ENCODE measurements at regions not wholly inside any gene's neighbourhood (a gene's known extent, or its start where the extent isn't known, plus 50 kb on each side); places are given as distances from the start of the nearest gene placed in this dataset.
"Not testable (repeated sequence)": the region's sequence is repeated elsewhere in the genome, so short reads cannot be mapped to it uniquely, and the experiment has no call there.

GRCh38 chr14:105699706-105700105, 173.3 kb downstream of the TMEM121 start:
- not testable (repeated sequence) for DNase-seq

GRCh38 chr14:105700146-105700545, 173.8 kb downstream of the TMEM121 start:
- not testable (repeated sequence) for DNase-seq

DNA sequence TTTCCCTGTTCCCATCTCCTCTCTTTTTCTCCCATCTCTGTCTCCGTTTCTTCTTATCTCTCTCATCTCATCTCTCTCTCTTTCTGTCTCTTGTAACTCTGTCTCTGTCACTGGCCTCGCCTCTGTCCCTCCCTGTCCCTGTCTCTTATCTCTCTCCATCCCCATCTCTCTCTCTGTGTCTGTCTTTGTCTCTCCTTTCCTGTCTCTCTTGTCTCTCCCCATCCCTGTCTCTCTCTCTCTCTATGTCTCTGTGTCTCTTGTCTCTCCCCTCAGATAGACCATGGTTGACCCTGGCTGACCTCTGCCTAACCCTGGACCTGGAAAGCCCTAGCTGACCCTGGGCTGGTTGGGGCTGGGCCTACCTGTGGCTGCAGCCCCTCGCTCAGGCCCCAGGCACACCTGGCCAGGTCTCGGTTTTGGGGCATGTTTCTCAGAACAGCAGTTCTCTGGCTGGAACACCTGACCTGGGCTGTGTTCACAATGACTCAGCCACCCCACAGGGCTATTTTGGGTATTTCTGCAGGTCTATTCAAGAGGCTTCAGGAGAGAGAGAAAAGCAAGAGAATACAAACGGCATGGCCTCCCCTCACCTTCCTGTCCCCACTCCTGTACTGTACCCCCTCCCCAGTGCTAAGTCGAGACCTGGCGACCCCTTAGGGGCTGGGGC, 174.4 kb downstream of the TMEM121 start:
- DNase-seq = no peak

- DNase-seq = no peak
These were observed 175.3 kb downstream of the TMEM121 start for GRCh38 chr14:105701456-105702274.

DNA sequence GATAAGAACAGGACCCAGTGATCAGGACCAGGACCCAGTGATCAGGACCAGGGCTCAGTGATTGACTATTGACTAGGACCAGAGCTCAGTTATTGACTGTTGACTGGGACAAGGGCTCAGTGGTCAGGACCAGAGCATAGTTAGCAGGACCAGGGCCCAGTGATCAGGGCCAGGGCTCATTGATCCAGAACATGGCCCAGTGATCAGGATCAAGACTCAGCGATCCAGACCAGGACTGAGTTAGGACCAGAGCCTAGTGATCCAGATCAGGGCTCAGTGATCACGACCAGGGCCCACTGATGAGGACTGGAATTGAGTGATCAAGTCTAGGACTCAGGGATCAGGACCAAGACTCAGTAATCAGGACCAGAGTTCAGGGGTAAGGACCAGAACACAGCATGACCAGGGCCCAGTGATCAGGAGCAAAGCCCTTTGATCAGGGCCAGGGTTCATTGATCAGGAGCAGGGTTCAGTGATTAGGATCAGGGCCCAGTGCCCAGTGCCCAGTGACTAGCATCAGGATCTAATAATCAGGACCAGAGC, 176.0 kb downstream of the TMEM121 start:
- DNase-seq = no peak

DNA sequence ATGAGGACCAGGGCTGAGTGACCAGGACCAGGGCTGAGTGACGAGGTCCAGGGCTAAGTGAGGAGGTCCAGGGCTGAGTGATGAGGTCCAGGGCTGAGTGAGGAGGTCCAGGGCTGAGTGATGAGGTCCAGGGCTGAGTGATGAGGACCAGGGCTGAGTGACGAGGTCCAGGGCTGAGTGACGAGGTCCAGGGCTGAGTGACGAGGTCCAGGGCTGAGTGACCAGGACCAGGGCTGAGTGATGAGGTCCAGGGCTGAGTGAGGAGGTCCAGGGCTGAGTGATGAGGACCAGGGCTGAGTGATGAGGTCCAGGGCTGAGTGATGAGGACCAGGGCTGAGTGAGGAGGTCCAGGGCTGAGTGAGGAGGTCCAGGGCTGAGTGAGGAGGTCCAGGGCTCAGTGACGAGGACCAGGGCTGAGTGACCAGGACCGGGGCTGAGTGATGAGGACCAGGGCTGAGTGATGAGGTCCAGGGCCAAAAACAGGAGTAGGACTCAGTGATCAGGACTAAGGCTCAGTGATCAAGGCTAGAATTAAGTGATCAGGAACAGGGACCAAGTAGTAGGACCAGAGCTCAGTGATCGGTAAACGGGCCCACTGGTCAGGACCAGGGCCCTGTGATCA, 176.8 kb downstream of the TMEM121 start:
- DNase-seq = not testable (repeated sequence)

DNA sequence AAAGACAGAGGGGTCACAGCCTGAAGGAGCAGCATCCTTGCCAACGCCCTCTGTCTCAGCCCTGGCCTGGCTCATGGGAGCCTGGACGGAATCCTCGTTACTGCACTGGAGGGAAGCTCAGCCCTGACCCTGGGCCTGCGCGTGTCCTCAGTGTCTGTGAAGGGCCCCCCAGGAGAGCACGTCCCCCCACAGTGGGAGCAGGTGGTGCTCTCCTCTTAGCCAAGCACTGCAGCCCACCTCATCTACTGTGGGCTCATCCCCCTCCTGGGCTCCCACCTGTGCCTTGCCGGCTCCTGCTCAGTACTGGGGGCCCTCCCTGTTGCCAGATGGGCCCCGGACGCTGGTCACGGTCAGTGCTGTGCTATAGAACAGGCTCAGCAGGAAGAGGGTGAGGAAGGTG, 177.7 kb downstream of the TMEM121 start:
- DNase-seq = not testable (repeated sequence)

- DNase-seq = not testable (repeated sequence)
These were observed 178.1 kb downstream of the TMEM121 start for GRCh38 chr14:105704492-105704891.

GRCh38 chr14:105705512-105705861, 179.1 kb downstream of the TMEM121 start:
- DNase-seq = not testable (repeated sequence)

DNA sequence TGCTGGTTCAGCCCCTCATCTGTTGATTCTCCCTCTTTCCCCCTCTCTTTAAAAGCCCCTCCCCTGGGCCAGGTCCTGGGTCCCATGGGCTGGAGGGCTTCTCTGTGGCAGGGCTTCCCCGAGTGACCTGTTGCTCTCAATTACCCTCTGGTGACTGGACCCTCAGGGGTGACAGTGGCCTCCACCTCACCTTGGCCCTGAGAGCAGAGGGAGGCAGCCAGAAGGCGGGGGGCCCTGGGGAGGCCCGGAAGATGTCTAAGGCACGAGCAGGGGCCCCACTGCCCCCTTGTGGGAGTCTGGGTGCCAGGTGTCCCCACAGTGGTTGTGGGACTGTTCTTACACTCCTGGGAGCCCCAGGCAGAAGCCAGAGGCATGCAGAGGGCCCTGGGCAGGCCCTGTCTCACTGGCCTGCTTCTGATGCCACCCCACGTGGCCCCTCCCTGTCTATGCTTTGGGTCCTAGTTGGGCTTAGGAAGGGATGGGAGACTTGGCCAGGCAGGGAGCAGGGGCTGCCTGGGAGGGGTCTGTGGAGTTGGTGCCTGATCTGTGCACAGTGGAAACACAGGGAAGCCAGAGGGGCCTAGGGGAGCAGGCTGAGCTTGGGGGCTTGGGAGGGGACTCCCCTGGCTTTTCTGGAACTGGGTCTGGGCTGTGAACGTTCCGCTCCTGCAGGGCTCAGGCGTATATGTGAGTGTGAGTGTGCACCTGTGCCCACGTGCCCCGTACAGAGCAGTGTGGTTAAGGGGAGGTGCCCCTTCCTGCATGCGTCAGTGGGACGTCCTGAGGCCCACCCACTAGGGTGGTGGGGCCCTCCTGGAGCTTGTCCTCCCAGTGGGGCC, 179.7 kb downstream of the TMEM121 start:
- not testable (repeated sequence) for DNase-seq

DNA sequence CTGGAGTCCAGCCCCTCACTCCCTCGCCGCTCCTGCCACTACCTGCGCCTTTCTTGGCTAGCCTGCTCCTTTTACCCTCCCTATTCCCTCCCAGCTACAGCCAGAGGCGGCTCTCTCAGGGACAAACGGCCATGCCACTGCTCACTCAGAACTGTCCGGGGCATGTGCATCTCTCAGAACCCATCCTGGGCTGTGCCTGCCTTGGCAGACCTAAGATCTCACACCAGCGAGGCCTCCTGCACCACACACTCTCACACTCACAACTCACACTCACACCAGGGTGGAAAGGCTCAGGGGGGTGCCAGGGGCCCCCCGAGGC, 180.3 kb downstream of the TMEM121 start:
- DNase-seq = not testable (repeated sequence)

- DNase-seq = not testable (repeated sequence)
These were observed 180.7 kb downstream of the TMEM121 start for GRCh38 chr14:105707099-105707498.

GRCh38 chr14:105707723-105708151, 181.4 kb downstream of the TMEM121 start:
- not testable (repeated sequence) for DNase-seq

GRCh38 chr14:105708251-105709134, 182.1 kb downstream of the TMEM121 start:
- DNase-seq = not testable (repeated sequence)

- no peak for DNase-seq
These were observed 183.1 kb downstream of the TMEM121 start for GRCh38 chr14:105709281-105710118.

DNA sequence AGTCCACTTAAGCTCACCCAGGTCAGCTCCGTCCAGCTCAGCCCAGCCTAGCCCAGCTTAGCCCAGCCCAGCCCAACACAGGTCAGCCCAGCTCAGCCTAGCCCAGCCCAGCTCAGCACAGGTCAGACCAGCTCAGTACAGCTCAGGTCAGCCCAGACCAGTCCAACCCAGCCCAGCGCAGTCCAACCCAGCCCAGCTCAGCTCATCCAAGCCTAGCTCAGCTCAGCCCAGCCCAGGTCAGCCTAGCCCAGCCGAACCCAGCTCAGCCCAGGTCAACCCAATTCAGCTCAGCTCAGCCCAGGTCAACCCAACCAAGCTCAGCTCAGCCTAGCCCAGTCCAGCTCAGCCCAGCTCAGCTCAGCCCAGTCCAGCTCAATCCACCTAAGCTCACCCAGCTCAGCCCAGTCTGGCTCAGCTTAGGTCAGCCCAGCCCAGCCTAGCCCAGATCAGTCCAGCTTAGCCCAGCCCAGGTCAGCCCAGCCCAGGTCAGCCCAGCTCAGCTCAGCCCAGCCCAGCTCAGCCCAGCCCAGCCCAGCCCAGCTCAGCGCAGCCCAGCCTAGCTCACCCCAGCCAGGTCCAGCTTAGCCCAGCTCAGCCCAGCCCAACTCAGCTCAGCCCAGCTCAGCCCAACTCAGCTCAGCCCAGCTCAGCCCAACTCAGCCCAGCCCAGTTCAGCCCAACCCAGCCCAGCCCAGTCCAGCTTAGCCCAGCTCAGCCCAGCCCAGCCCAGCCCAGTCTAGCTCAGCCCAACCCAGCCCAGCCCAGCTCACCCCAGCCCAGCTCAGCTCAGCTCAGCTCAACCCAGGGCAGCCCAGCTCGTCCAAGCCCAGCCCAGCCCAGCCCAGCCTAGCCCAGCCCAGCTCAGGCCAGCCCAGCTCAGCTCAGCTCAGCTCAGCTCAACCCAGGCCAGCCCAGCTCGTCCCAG, 184.0 kb downstream of the TMEM121 start:
- no peak for DNase-seq

DNA sequence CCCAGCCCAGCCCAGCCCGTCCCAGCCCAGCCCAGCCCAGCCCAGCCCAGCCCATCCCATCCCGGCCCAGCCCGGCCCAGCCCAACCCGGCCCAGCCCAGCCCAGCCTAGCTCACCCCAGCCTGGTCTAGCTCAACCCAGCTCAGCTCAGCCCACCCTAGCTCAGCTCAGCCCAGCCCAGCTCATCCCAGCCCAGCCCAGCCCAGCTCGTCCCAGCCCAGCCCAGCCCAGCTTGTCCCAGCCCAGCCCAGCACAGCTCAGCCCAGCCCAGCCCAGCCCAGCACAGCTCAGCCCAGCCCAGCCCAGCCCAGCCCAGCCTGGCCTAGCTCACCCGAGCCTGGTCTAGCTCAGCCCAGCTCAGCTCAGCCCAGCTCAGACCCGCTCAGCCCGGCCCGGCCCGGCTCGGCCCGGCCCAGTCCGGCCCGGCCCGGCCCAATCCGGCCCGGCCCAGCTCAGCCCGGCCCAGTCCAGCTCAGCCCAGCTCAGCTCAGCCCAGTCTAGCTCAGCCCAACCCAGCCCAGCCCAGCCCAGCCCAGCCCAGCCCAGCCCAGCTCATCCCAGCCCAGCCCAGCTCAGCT, 184.7 kb downstream of the TMEM121 start:
- no peak for DNase-seq

GRCh38 chr14:105711841-105712460, 185.6 kb downstream of the TMEM121 start:
- no peak for DNase-seq

DNA sequence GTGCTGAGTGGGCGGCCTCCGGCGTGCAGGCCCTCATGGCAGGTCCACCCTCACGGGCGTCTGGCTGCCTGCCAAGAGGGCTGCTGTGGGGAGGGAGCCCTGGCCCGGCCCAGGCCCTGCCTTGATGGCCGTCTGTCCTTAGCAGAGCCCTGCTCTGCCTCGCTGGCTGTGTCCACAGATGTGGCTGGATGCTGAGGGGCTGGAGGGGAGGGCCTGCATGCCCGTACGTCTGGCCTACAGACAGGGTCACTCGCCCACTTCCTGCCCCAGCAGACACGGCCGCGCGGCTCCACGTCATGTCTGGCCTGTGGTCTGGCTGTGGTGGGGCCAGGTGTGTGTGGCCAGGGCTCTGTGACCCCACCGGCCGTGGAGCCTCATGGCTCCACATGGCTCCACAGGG, 186.3 kb downstream of the TMEM121 start:
- not testable (repeated sequence) for DNase-seq
